Keratinocyte (primary cell): ENCODE measurements at regions not wholly inside any gene's neighbourhood (a gene's known extent, or its start where the extent isn't known, plus 50 kb on each side); places are given as distances from the start of the nearest gene placed in this dataset.

Experiments used
- EZH2 ChIP-seq: IDR thresholded peaks from one replicate; pipeline ENCODE4 v1.6.1; 2012; ENCODE audit warnings: inconsistent platforms, mild to moderate bottlenecking, low read length, moderate library complexity
- TF ChIP-seq, protein P1 (sequence below), 3 experiments: IDR thresholded peaks in 1 of 3; conservative IDR thresholded peaks in 1 of 3; optimal IDR thresholded peaks in 1 of 3; 2 replicates in 2 of 3; 3 replicates in 1 of 3; pipeline versions ENCODE3 to v1.5.1; 2011; ENCODE audit warnings: low read length in 3 of 3, mild to moderate bottlenecking in 3 of 3, moderate library complexity in 2 of 3, control low read depth in 1 of 3, inconsistent platforms in 1 of 3; ENCODE audit not compliant: insufficient read depth in 2 of 3; ENCODE audit errors: extremely low read depth in 1 of 3

GRCh38 chr2:203809991-203810510, 57.5 kb upstream of the CTLA4 start:
- TF ChIP-seq, protein P1, sequence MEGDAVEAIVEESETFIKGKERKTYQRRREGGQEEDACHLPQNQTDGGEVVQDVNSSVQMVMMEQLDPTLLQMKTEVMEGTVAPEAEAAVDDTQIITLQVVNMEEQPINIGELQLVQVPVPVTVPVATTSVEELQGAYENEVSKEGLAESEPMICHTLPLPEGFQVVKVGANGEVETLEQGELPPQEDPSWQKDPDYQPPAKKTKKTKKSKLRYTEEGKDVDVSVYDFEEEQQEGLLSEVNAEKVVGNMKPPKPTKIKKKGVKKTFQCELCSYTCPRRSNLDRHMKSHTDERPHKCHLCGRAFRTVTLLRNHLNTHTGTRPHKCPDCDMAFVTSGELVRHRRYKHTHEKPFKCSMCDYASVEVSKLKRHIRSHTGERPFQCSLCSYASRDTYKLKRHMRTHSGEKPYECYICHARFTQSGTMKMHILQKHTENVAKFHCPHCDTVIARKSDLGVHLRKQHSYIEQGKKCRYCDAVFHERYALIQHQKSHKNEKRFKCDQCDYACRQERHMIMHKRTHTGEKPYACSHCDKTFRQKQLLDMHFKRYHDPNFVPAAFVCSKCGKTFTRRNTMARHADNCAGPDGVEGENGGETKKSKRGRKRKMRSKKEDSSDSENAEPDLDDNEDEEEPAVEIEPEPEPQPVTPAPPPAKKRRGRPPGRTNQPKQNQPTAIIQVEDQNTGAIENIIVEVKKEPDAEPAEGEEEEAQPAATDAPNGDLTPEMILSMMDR (optimal IDR thresholded peaks at IDR 0.05 in 1 of 3, IDR thresholded peaks at IDR 0.05 in 1 of 3, conservative IDR thresholded peaks at IDR 0.05 in 1 of 3; ENCODE audit: extremely low read depth in 1 of 3, insufficient read depth in 2 of 3, low read length in 3 of 3) = no peak
- TF ChIP-seq EZH2 = no peak
